Mesendoderm (in vitro differentiated cells): ENCODE measurements at regions not wholly inside any gene's neighbourhood (a gene's known extent, or its start where the extent isn't known, plus 50 kb on each side); places are given as distances from the start of the nearest gene placed in this dataset.

Experiments used
- DNase-seq: peaks from one replicate; pipeline ENCODE4 v3.0.0; 2013
- H2AK5ac ChIP-seq: 2 replicates; pipeline ENCODE4 v1.6.1; 2013; ENCODE audit warnings: low read length, inconsistent platforms
- H2BK120ac ChIP-seq: 2 replicates; pipeline ENCODE4 v1.6.1; 2013; ENCODE audit warnings: low read depth, mild to moderate bottlenecking, low read length, moderate library complexity, mixed read lengths
- H2BK15ac ChIP-seq: replicated peaks from 2 replicates; pipeline ENCODE4 v1.6.1; 2013; ENCODE audit warnings: low read depth, mild to moderate bottlenecking, moderate library complexity
- H2BK5ac ChIP-seq: 2 replicates; pipeline ENCODE4 v1.6.1; 2013; ENCODE audit warnings: low read length, inconsistent platforms
- H3K18ac ChIP-seq: 2 replicates; pipeline ENCODE4 v1.6.1; 2013; ENCODE audit warnings: mild to moderate bottlenecking, low read length, mixed read lengths
- H3K23ac ChIP-seq: one replicate; pipeline ENCODE4 v1.6.1; 2013; ENCODE audit warnings: low read length
- H3K27ac ChIP-seq: 2 replicates; pipeline ENCODE4 v1.5.1; 2013; ENCODE audit warnings: low read depth, mild to moderate bottlenecking, inconsistent platforms, low read length, moderate library complexity
- H3K27me3 ChIP-seq: 2 replicates; pipeline ENCODE4 v1.6.1; 2013; ENCODE audit warnings: low read length, control low read depth, mild to moderate bottlenecking, inconsistent platforms; ENCODE audit not compliant: insufficient read depth, poor library complexity
- H3K36me3 ChIP-seq: 2 replicates; pipeline ENCODE4 v1.6.1; 2013; ENCODE audit warnings: low read length, inconsistent platforms; ENCODE audit not compliant: control insufficient read depth, insufficient read depth
- H3K4ac ChIP-seq: one replicate; pipeline ENCODE4 v1.6.1; 2013; ENCODE audit warnings: low read depth, mild to moderate bottlenecking, low read length, moderate library complexity
- H3K4me1 ChIP-seq: 2 replicates; pipeline ENCODE4 v1.6.1; 2013; ENCODE audit warnings: low read depth, low read length, inconsistent platforms; ENCODE audit not compliant: control insufficient read depth
- H3K4me2 ChIP-seq: 2 replicates; pipeline ENCODE4 v1.6.1; 2013; ENCODE audit warnings: low read length
- H3K4me3 ChIP-seq: 2 replicates; pipeline ENCODE4 v1.5.1; 2013; ENCODE audit warnings: mild to moderate bottlenecking, low read length
- H3K56ac ChIP-seq: one replicate; pipeline ENCODE4 v1.6.1; 2013; ENCODE audit warnings: low read length
- H3K79me1 ChIP-seq: 2 replicates; pipeline ENCODE4 v1.6.1; 2013; ENCODE audit warnings: low read length, inconsistent platforms
- H3K79me2 ChIP-seq: 2 replicates; pipeline ENCODE4 v1.6.1; 2013; ENCODE audit warnings: mild to moderate bottlenecking, low read length; ENCODE audit not compliant: control insufficient read depth, insufficient read depth
- H3K9ac ChIP-seq: 2 replicates; pipeline ENCODE4 v1.6.1; 2013; ENCODE audit warnings: low read length, inconsistent platforms
- H4K5ac ChIP-seq: one replicate; pipeline ENCODE4 v1.6.1; 2013; ENCODE audit warnings: low read length
- H4K8ac ChIP-seq: one replicate; pipeline ENCODE4 v1.6.1; 2013; ENCODE audit warnings: low read depth, mild to moderate bottlenecking, control low read depth, low read length, moderate library complexity
- WGBS: extraction: QIAGEN DNeasy Blood & Tissue Kit; methylation state at CpG from one replicate; pipeline ENCODE4 v1.1.7; 2013; ENCODE audit warnings: low lambda C conversion rate, missing lambda C conversion rate; ENCODE audit not compliant: insufficient coverage; ENCODE audit errors: extremely low coverage; 5-methylcytosine and 5-hydroxymethylcytosine counted together

DNA sequence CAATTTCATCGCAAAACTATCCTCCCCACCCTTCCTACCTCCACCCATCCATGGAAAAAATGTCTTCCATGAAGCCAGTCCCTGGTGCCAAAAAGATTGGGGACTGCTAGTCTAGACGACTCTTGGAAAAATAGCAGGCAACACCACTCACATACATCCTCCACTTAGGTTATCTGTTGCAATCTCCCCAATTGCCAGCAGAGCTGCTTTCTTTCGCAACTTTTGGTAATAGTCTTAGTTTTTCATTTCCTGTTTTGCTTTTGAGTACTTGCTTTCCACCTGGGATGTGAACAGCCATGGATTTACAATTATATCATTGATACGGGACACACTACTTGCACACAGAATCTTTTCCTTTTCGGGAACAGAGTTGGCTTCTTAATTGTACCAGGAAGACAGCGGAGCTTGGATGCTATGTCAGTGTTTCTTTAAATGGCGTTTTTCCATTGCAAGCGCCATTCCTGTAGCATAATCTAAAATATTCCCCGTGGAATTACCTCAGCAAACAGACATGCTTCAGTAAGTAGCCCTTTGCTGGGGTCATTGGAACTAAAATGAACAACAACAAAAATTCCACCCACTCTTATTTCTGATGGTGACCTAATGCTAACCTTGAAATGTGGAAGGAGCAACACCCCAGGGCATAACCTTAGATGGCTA is 183.3 kb upstream of the ADGRL2 start:
- H3K4me3 ChIP-seq, result no peak overlapping the region
- H3K56ac ChIP-seq, result no peak overlapping the region
- no peak overlapping the region for H3K4ac ChIP-seq
- no peak overlapping the region for H2BK15ac ChIP-seq
- H2AK5ac ChIP-seq, result no peak overlapping the region
- H3K79me1 ChIP-seq, result no peaks in the 10 kb centered on the region
- H3K27ac ChIP-seq, result no peak overlapping the region
- H3K27me3 ChIP-seq, result no peaks in the 10 kb centered on the region
- WGBS, result no CpG with 5 or more reads among the region's 9 CpGs
- H3K23ac ChIP-seq, result no peak overlapping the region
- DNase-seq, result peak; percentile 42
- no peak overlapping the region for H3K9ac ChIP-seq
- no peak overlapping the region for H4K8ac ChIP-seq
- no peak overlapping the region for H4K5ac ChIP-seq
- H3K79me2 ChIP-seq, result no peaks in the 10 kb centered on the region
- H2BK5ac ChIP-seq, result no peak overlapping the region
- H3K36me3 ChIP-seq, result no peaks in the 10 kb centered on the region
- H3K18ac ChIP-seq, result no peak overlapping the region
- no peaks in the 10 kb centered on the region for H3K4me1 ChIP-seq
- no peak overlapping the region for H3K4me2 ChIP-seq
- no peak overlapping the region for H2BK120ac ChIP-seq

DNA sequence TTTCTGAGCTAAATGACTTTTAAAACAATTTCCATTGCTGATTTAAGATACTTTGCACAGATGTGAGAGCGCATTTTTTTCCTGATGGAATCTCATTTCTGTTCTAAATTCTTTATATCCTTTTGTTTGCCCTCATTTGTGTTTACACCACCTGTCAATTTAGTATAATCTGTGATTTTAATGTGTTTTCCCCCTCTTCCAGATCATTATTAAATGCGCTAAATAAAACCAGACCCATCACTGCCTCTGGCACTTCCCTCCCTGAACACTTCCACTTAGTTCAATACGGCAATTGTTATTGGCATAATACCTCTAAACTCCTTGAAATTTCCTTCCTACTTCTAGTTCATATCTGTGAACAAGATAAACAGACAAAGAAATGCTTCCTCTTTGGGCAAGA is 186.9 kb upstream of the ADGRL2 start:
- H2BK15ac ChIP-seq, result no peak overlapping the region
- no peak overlapping the region for H3K9ac ChIP-seq
- H3K56ac ChIP-seq, result no peak overlapping the region
- no peaks in the 10 kb centered on the region for H3K27me3 ChIP-seq
- DNase-seq, result no peak
- H3K4ac ChIP-seq, result no peak overlapping the region
- no peak overlapping the region for H3K4me3 ChIP-seq
- H3K18ac ChIP-seq, result no peak overlapping the region
- no peak overlapping the region for H3K4me2 ChIP-seq
- no peak overlapping the region for H3K23ac ChIP-seq
- no peak overlapping the region for H3K27ac ChIP-seq
- H2BK120ac ChIP-seq, result no peak overlapping the region
- H2BK5ac ChIP-seq, result no peak overlapping the region
- no peaks in the 10 kb centered on the region for H3K79me2 ChIP-seq
- H2AK5ac ChIP-seq, result no peak overlapping the region
- H4K8ac ChIP-seq, result no peak overlapping the region
- no peaks in the 10 kb centered on the region for H3K36me3 ChIP-seq
- no peaks in the 10 kb centered on the region for H3K79me1 ChIP-seq
- H4K5ac ChIP-seq, result no peak overlapping the region
- no peaks in the 10 kb centered on the region for H3K4me1 ChIP-seq
- WGBS, result no CpG with 5 or more reads among the region's 3 CpGs

DNA sequence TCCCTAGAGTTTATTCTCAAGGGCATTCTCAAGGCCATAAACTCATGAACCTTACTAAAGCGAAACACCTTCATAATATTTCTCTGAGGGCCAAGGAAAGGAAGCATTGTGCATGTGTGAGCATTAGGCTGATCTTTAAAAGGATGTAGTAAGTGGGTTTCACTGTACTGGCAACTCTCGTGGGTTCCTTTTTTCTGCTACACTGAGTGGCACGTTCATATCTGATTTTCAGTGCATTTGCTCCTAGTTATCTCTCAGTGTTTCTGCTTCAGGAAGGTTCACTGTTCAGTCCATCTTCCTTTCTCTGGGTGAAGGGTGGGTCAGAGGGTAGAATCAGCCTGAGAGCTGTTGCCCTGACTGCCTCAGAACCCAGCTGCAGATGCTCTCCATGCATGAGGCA is 192.8 kb upstream of the ADGRL2 start:
- Histone ChIP-seq H2BK5ac (no peak overlapping the region), H2BK120ac (no peak overlapping the region), H4K8ac (no peak overlapping the region), H3K4me3 (no peak overlapping the region), H2AK5ac (no peak overlapping the region), H3K27me3 (no peaks in the 10 kb centered on the region), H3K27ac (no peak overlapping the region), H3K79me1 (no peaks in the 10 kb centered on the region), H3K23ac (no peak overlapping the region), H3K18ac (no peak overlapping the region), H3K4me2 (no peak overlapping the region), H2BK15ac (no peak overlapping the region), H3K79me2 (no peaks in the 10 kb centered on the region), H3K56ac (no peak overlapping the region), H3K4ac (no peak overlapping the region), H3K36me3 (no peaks in the 10 kb centered on the region), H3K4me1 (no peaks in the 10 kb centered on the region), H4K5ac (no peak overlapping the region), H3K9ac (no peak overlapping the region)
- no peak for DNase-seq
- no CpG with 5 or more reads among the region's 3 CpGs for WGBS

DNA sequence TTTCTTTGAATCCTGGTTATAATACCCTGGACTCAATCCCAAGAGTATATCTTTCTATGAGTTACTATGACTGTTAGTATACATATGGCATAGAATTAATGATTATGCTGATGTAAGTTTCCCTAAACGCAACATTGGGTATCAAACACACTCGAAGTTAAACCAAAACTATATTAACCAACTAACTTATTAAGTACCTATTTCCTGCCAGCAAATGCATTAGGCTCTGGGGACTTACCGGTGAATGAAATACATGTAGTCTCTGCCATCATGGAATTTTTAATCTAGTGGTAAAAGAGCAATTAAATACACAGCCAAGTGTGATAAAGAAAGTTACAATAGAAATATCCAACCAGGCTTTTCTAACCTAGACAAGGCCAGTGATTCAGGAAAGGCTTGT is 193.6 kb upstream of the ADGRL2 start:
- Histone ChIP-seq H3K18ac (no peak overlapping the region), H3K79me2 (no peaks in the 10 kb centered on the region), H3K27me3 (no peaks in the 10 kb centered on the region), H4K5ac (no peak overlapping the region), H2BK15ac (no peak overlapping the region), H3K4me3 (no peak overlapping the region), H3K9ac (no peak overlapping the region), H3K4me1 (no peaks in the 10 kb centered on the region), H2BK120ac (no peak overlapping the region), H3K56ac (no peak overlapping the region), H3K36me3 (no peaks in the 10 kb centered on the region), H3K4me2 (no peak overlapping the region), H3K79me1 (no peaks in the 10 kb centered on the region), H2AK5ac (no peak overlapping the region), H3K27ac (no peak overlapping the region), H4K8ac (no peak overlapping the region), H2BK5ac (no peak overlapping the region), H3K4ac (no peak overlapping the region), H3K23ac (no peak overlapping the region)
- no peak for DNase-seq
- WGBS, result no CpG with 5 or more reads among the region's 3 CpGs

DNA sequence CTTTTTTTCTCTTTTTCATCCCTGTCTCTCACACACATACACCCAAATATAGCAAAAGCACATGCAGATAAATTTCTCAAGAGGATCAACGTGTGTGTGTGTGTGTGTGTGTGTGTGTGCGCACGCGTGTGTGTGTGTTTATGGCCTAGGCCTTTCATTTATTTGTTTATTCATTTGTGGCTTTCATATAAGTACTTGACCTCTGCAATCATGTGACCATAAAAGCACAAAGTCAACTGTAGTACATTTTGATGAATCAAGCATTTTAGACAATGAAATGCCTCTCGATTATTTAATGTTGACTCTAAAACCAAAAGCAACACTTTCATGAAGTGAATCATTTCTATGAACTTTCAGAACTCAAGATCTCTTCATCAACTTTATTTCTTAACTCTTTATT is 194.1 kb upstream of the ADGRL2 start:
- Histone ChIP-seq H3K79me1 (no peaks in the 10 kb centered on the region), H2AK5ac (no peak overlapping the region), H3K9ac (no peak overlapping the region), H4K8ac (no peak overlapping the region), H2BK5ac (no peak overlapping the region), H3K27ac (no peak overlapping the region), H3K79me2 (no peaks in the 10 kb centered on the region), H3K18ac (no peak overlapping the region), H3K4me1 (no peaks in the 10 kb centered on the region), H3K36me3 (no peaks in the 10 kb centered on the region), H3K56ac (no peak overlapping the region), H3K4ac (no peak overlapping the region), H4K5ac (no peak overlapping the region), H3K23ac (no peak overlapping the region), H3K4me3 (no peak overlapping the region), H3K4me2 (no peak overlapping the region), H2BK120ac (no peak overlapping the region), H2BK15ac (no peak overlapping the region), H3K27me3 (no peaks in the 10 kb centered on the region)
- no CpG with 5 or more reads among the region's 5 CpGs for WGBS
- no peak for DNase-seq

DNA sequence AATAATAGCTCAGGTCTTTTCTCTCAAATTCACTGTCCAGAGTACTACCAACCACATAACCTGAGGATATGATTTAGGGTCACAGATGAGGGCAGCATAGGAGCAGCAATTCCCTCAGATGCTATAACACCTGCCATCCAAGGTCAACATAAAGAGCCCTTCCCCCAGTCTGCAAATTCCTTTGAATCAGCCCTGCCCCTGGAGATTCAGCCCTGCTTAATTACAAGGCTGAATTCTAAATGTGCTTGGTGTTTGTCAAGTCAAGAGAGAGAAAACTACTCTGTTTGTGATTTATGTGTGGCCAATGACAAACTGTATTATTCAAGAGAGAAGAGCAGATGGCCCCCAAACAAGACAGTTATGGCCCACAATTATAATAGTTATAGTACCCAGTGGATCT is 195.7 kb upstream of the ADGRL2 start:
- no peak overlapping the region for H3K56ac ChIP-seq
- H2BK120ac ChIP-seq, result no peak overlapping the region
- H3K4me3 ChIP-seq, result no peak overlapping the region

More for the DNA sequence above, 195.7 kb upstream of the ADGRL2 start:
- Histone ChIP-seq H3K18ac (no peak overlapping the region), H2AK5ac (no peak overlapping the region), H3K27me3 (no peaks in the 10 kb centered on the region), H2BK15ac (no peak overlapping the region), H3K79me2 (no peaks in the 10 kb centered on the region), H3K4me1 (no peaks in the 10 kb centered on the region), H3K79me1 (no peaks in the 10 kb centered on the region), H4K8ac (no peak overlapping the region), H4K5ac (no peak overlapping the region), H3K27ac (no peak overlapping the region), H3K4ac (no peak overlapping the region), H3K9ac (no peak overlapping the region), H3K4me2 (no peak overlapping the region), H3K36me3 (no peaks in the 10 kb centered on the region), H3K23ac (no peak overlapping the region), H2BK5ac (no peak overlapping the region)
- peak; percentile 30 for DNase-seq
